Cerebellar cortex (tissue), 1 donor: ENCODE measurements at regions not wholly inside any gene's neighbourhood (a gene's known extent, or its start where the extent isn't known, plus 50 kb on each side); places are given as distances from the start of the nearest gene placed in this dataset.
"Not testable (repeated sequence)": the region's sequence is repeated elsewhere in the genome, so short reads cannot be mapped to it uniquely, and the experiment has no call there.

ENCODE experiments used
- DNase-seq: peaks from one replicate; pipeline ENCODE4 v3.0.0-alpha.2; 2015; ENCODE audit warnings: low spot score

- no peak for DNase-seq
These were observed 486.7 kb downstream of the DIPK2A start for GRCh38 chr3:144458283-144458682.

- DNase-seq: no peak
These were observed 490.7 kb downstream of the DIPK2A start for GRCh38 chr3:144462337-144462736.

- DNase-seq: peak; percentile 58
These were observed 492.3 kb downstream of the DIPK2A start for GRCh38 chr3:144463911-144464310.

GRCh38 chr3:144466114-144466513, 494.5 kb downstream of the DIPK2A start:
- DNase-seq: no peak

GRCh38 chr3:144466540-144466939, 494.9 kb downstream of the DIPK2A start:
- no peak for DNase-seq

GRCh38 chr3:144470666-144471065, 499.0 kb downstream of the DIPK2A start:
- peak; percentile 96 for DNase-seq

- DNase-seq: no peak
These were observed 506.0 kb downstream of the DIPK2A start for GRCh38 chr3:144477593-144477992.

- DNase-seq: no peak
These were observed 508.8 kb downstream of the DIPK2A start for GRCh38 chr3:144480416-144480919.

- DNase-seq: no peak
These were observed 511.3 kb downstream of the DIPK2A start for GRCh38 chr3:144482876-144483275.

- no peak for DNase-seq
These were observed 515.4 kb downstream of the DIPK2A start for GRCh38 chr3:144487011-144487410.

- no peak for DNase-seq
These were observed 517.3 kb downstream of the DIPK2A start for GRCh38 chr3:144488927-144489326.

- no peak for DNase-seq
These were observed 519.7 kb downstream of the DIPK2A start for GRCh38 chr3:144491333-144491732.

- DNase-seq: not testable (repeated sequence)
These were observed 523.0 kb downstream of the DIPK2A start for GRCh38 chr3:144494651-144495050.

- peak; percentile 72 for DNase-seq
These were observed 524.7 kb downstream of the DIPK2A start for GRCh38 chr3:144496141-144496835.

- DNase-seq: no peak
These were observed 525.8 kb downstream of the DIPK2A start for GRCh38 chr3:144497452-144497851.

- DNase-seq: no peak
These were observed 527.6 kb downstream of the DIPK2A start for GRCh38 chr3:144499001-144499930.

GRCh38 chr3:144501467-144501866, 529.8 kb downstream of the DIPK2A start:
- DNase-seq: no peak

- peak; percentile 25 for DNase-seq
These were observed 530.8 kb downstream of the DIPK2A start for GRCh38 chr3:144502402-144502801.

- not testable (repeated sequence) for DNase-seq
These were observed 534.8 kb downstream of the DIPK2A start for GRCh38 chr3:144506375-144506774.

GRCh38 chr3:144511346-144511745, 539.7 kb downstream of the DIPK2A start:
- DNase-seq: no peak

- no peak for DNase-seq
These were observed 544.4 kb downstream of the DIPK2A start for GRCh38 chr3:144516026-144516425.

- DNase-seq: peak; percentile 32
These were observed 545.0 kb downstream of the DIPK2A start for GRCh38 chr3:144516589-144516988.

- peak; percentile 63 for DNase-seq
These were observed 549.5 kb downstream of the DIPK2A start for GRCh38 chr3:144521131-144521530.
